Heart right ventricle (tissue), 16 donors: ENCODE measurements at regions not wholly inside any gene's neighbourhood (a gene's known extent, or its start where the extent isn't known, plus 50 kb on each side); places are given as distances from the start of the nearest gene placed in this dataset.

ENCODE experiments used
- ATAC-seq, 8 donors: fragments of 200-7000 bp; cut with Tn5 transposase; one replicate each; pipeline ENCODE4 v1.9.1; 2020; ENCODE audit warnings: mild to moderate bottlenecking in 8 of 8, moderate library complexity in 8 of 8, moderate number of reproducible peaks in 1 of 8
- DNase-seq, 2 donors: peaks; one replicate each; pipeline ENCODE4 v3.0.0-alpha.2; 2020
- H3K27ac ChIP-seq, 10 donors: fragments of 200-600 bp; sonication (generic) in 2 of 10; one replicate each; pipeline versions ENCODE4 v1.5.0 to v1.8.0; 2020 to 2022; ENCODE audit warnings: mild to moderate bottlenecking in 3 of 10
- H3K27me3 ChIP-seq, 7 donors: fragments of 200-600 bp; one replicate each; pipeline ENCODE4 v1.8.0; 2021 to 2022; ENCODE audit warnings: mild to moderate bottlenecking in 2 of 7
- H3K36me3 ChIP-seq, 9 donors: fragments of 200-600 bp; sonication (generic) in 1 of 9; one replicate each; pipeline versions ENCODE4 v1.5.0 to v1.8.0; 2020 to 2022; ENCODE audit warnings: mild to moderate bottlenecking in 2 of 9
- H3K4me1 ChIP-seq, 9 donors: fragments of 200-600 bp; sonication (generic) in 1 of 9; one replicate each; pipeline versions ENCODE4 v1.5.0 to v1.8.0; 2020 to 2022; ENCODE audit warnings: mild to moderate bottlenecking in 4 of 9
- H3K4me3 ChIP-seq, 10 donors: fragments of 200-600 bp; sonication (generic) in 2 of 10; one replicate each; pipeline versions ENCODE4 v1.5.0 to v1.8.0; 2020 to 2022; ENCODE audit warnings: mild to moderate bottlenecking in 7 of 10, moderate library complexity in 2 of 10
- H3K9me3 ChIP-seq, 11 donors: fragments of 200-600 bp in 10 of 11; sonication (generic) in 2 of 11; one replicate each; pipeline versions ENCODE4 v1.5.0 to v1.8.0; 2013 to 2022; ENCODE audit warnings: mild to moderate bottlenecking in 2 of 11, control low read depth in 1 of 11, moderate library complexity in 1 of 11
- WGBS, 2 donors: extraction: QIAGEN DNeasy Blood & Tissue Kit; methylation state at CpG; one replicate each; pipeline ENCODE4 v1.1.7; 2013; ENCODE audit warnings: inconsistent platforms in 1 of 2; 5-methylcytosine and 5-hydroxymethylcytosine counted together
- intact Hi-C, 10 donors: fragments of 100-400 bp; cut with DNase I; formaldehyde crosslinking; loops; one replicate each; pipeline versions ENCODE4 v1.11.1 to v1.14.2; 2022
- TF ChIP-seq, protein P1 (sequence below), 9 donors: fragments of 200-600 bp; sonication (generic) in 2 of 9; IDR thresholded peaks; one replicate each; pipeline versions ENCODE4 v1.5.0 to v1.8.0; 2021 to 2022; ENCODE audit warnings: antibody characterized with exemption in 9 of 9, mild to moderate bottlenecking in 5 of 9, moderate library complexity in 1 of 9
- donor health status: Arrhythmogenic right ventricular cardiomyopathy.
- donor health status: ischemic (EF 13 %, LVEDD 7.1; RV severe dilation, severe dysfunction).
- donor health status: healthy with polysubstance abuse.
- donor health status: DM: no; HTN: yes; CAD: no.
- donor health status: DM: no; HTN: no; CAD: no.
- donor health status: ischemic (EF 25% LVEDD 6.9; RV normal size, moderate dysfunction).
- donor health status: ischemic (EF 25% LVEDD 5.7; RV mildly dilated, moderate dysfunction).
- donor health status: healthy.
- donor health status: DM: yes; HTN: yes; CAD: no.
- donor health status: Ischemic cardiomyopathy.
- donor health status: ischemic (EF 35%, LVEDD 5.7; RV mildly dilated, moderate dysfunction).
- donor health status: nonischemic (EF 11% LVEDD 7.7; RV severe dilation, severe dysfunction).
- donor health status: DM: yes; HTN: yes; CAD: no.
- donor health status: PGD.
- donor health status: ischemic (EF 29% LVEDD 5.4; RV normal size, mild dysfunction).
- donor health status: nonischemic (EF 23%, LVEDD 6.1; RV moderate dilation, normal function).

DNA sequence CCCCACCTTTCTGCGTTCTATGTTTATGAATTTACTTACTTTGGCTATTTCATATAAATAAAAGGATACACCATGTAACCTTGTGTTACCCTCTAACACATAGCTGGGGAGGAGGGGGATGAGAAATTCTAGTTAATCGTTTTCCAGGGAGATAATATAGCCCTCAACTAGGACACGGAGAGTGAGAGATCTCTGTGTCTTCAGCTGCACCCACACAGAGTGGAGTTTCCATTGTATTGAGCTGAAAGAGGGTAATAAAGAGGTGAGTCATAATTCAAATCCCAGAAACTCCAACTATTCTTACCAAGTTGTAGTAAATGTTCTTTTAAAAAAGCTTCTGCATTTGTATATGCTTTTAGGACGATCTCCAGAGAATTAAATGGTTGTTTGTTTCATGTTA lies 110.1 kb upstream of the SULT1C3 start:
- 48 to 52% methylated on average over 4 of the region's 4 CpGs for WGBS, 2 donors
- intact Hi-C loops = no loop called here
- no peaks in the 10 kb centered on the region for H3K4me1 ChIP-seq
- peaks cover 0 to 8% (median 0%) of the 10 kb centered on the region in 7 donors for H3K27me3 ChIP-seq
- no peaks in the 10 kb centered on the region for H3K36me3 ChIP-seq
- DNase-seq (no peak), ATAC-seq (no peak)
- no peaks in the 10 kb centered on the region for H3K9me3 ChIP-seq
- H3K27ac ChIP-seq = no peak overlapping the region
- TF ChIP-seq, protein P1, sequence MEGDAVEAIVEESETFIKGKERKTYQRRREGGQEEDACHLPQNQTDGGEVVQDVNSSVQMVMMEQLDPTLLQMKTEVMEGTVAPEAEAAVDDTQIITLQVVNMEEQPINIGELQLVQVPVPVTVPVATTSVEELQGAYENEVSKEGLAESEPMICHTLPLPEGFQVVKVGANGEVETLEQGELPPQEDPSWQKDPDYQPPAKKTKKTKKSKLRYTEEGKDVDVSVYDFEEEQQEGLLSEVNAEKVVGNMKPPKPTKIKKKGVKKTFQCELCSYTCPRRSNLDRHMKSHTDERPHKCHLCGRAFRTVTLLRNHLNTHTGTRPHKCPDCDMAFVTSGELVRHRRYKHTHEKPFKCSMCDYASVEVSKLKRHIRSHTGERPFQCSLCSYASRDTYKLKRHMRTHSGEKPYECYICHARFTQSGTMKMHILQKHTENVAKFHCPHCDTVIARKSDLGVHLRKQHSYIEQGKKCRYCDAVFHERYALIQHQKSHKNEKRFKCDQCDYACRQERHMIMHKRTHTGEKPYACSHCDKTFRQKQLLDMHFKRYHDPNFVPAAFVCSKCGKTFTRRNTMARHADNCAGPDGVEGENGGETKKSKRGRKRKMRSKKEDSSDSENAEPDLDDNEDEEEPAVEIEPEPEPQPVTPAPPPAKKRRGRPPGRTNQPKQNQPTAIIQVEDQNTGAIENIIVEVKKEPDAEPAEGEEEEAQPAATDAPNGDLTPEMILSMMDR (IDR thresholded peaks at IDR 0.05) = no peak
- H3K4me3 ChIP-seq = no peak overlapping the region

DNA sequence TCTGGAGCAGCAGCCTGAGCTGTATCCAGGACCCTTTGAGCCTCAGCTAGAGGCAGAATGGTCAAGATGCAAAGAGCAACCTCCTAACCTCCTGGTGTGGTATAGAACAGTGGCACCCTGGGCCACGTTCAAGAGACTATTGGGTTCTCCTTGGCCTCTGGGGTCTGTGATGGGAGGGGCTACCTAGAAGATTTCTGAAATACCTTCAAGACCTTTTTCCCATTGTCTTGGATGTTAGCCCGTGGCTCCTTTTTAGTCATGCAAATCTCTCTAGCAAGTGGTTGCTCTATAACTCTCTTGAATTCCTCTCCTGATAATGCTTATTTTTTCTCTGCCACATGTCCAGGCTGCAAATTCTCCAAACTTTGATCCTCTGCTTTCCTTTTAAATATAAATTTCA lies 106.3 kb upstream of the SULT1C3 start:
- Histone ChIP-seq H3K9me3 (no peaks in the 10 kb centered on the region), H3K4me1 (no peaks in the 10 kb centered on the region), H3K27me3 (no peaks in the 10 kb centered on the region), H3K36me3 (no peaks in the 10 kb centered on the region), H3K4me3 (no peak overlapping the region), H3K27ac (no peak overlapping the region)
- 67 to 70% methylated on average over 2 of the region's 2 CpGs for WGBS, 2 donors
- TF ChIP-seq, protein P1 (IDR thresholded peaks at IDR 0.05) = no peak
- ATAC-seq = no peak
- no peak for DNase-seq
- intact Hi-C loops = no loop called here

DNA sequence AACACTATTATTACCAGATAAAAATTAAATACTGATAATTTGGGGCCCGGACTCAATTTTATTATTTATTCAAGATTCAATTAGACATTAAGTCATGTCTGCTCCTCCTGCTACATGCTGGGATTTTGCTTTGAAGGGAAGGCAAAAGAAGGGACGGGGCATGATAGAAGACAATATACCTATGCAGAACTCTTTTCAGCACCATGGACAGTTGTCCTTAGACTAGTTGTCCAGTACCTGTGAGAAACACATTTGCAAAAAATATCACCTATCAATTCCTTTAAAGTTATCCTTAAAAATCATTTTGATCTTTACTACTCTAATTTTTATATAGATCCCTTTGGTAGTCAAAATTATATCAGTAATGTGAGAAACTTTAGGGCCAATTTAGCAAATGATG lies 100.2 kb upstream of the SULT1C3 start:
- Histone ChIP-seq H3K27me3 (no peaks in the 10 kb centered on the region), H3K36me3 (no peaks in the 10 kb centered on the region), H3K4me3 (no peak overlapping the region), H3K9me3 (no peaks in the 10 kb centered on the region), H3K4me1 (no peaks in the 10 kb centered on the region), H3K27ac (no peak overlapping the region)
- TF ChIP-seq, protein P1 (IDR thresholded peaks at IDR 0.05) = no peak
- WGBS, 2 donors = 41 to 47% methylated on average over 2 of the region's 2 CpGs
- intact Hi-C loops = no loop called here
- ATAC-seq (no peak), DNase-seq (no peak)

DNA sequence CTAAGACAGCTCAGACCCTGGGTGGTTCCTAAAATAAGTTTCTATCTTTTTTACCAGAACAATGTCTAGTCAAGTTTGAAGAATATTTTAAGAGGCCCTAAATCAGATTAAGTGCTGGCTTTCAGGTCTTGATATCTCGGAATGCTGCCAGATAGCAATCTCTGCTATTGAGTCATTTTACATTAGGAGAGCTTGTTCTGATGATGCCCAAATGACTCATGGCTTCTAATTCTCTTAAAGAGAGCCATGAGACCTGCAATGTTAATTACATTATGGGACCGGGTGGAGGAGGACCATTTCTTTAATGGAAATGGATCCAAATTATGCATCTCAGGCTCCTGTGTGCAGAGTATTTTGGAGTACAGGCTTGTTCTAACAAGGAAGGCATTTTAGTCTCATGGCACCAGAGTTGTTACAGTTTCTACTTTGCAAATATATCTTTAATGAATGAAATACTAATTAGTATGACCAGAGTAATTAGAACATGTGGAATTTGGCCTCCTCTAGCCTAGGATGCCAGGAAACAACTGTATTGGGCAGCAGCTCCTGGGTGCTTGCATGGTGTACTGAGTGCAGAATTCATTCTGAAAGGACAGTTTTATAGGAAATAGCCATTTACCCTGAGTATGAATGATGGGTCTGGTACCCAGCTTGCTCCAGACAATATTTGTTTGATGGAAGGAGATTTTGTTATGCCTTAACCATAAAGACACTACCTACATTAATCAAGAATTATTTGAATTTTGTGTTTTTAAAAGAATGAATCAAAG lies 94.0 kb upstream of the SULT1C3 start:
- Histone ChIP-seq H3K4me1 (no peaks in the 10 kb centered on the region), H3K27me3 (no peaks in the 10 kb centered on the region), H3K36me3 (no peaks in the 10 kb centered on the region), H3K27ac (no peak overlapping the region), H3K9me3 (no peaks in the 10 kb centered on the region), H3K4me3 (no peak overlapping the region)
- TF ChIP-seq, protein P1 (IDR thresholded peaks at IDR 0.05) = no peak
- intact Hi-C loops = no loop called here
- ATAC-seq = no peak
- 76 to 79% methylated on average over 2 of the region's 2 CpGs for WGBS, 2 donors
- DNase-seq = no peak
